ENCODE measurements at regions not wholly inside any gene's neighbourhood (a gene's known extent, or its start where the extent isn't known, plus 50 kb on each side); places are given as distances from the start of the nearest gene placed in this dataset.

DNA sequence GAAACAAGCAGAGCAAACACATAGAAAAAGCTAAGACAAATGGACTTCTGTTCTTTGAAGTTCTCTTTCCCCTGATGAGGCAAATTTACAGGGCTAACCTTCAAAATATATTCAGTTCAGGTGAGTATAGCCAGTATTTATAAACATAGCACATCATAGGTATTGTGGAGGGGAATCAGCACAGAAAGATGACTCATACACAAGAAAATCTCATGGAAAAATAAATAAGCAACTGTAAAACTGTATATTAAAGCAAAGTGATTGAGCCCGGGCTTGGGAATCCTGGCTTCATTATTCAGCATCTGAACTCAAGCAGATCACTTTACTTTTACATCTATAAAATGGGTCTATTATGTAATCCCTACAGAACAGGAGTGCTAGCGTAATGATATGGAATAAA is 173.5 kb upstream of the PAPPA start:
- Histone ChIP-seq H3K9ac (ENCODE audit: extremely low read depth, insufficient read length, low read length) (no peak overlapping the region), H2BK20ac (ENCODE audit: low read depth, low read length, poor library complexity, severe bottlenecking) (no peak overlapping the region), H2AFZ (ENCODE audit: low read length) (no peak overlapping the region), H3K23ac (ENCODE audit: insufficient read length, low read depth, low read length) (no peak overlapping the region), H3K27me3 (ENCODE audit: insufficient read depth, low read length) (no peaks in the 10 kb centered on the region), H3K4me2 (ENCODE audit: insufficient read depth, insufficient read length, low read length) (no peak overlapping the region), H4K8ac (replicated peaks; ENCODE audit: insufficient read length, low read depth, low read length) (no peak overlapping the region), H3T11ph (ENCODE audit: low read length) (no peak overlapping the region), H3K79me1 (ENCODE audit: insufficient read depth, low read depth, low read length, poor library complexity, severe bottlenecking) (no peaks in the 10 kb centered on the region), H2BK15ac (ENCODE audit: low read depth, low read length) (no peak overlapping the region), H3K27ac (ENCODE audit: insufficient read length, low read depth, low read length) (no peak overlapping the region), H3K56ac (ENCODE audit: insufficient read length, low read depth, low read length) (no peak overlapping the region), H3K14ac (ENCODE audit: insufficient read depth, low read length) (no peak overlapping the region), H3K79me2 (ENCODE audit: insufficient read depth, low read length) (no peaks in the 10 kb centered on the region), H4K20me1 (ENCODE audit: control insufficient read depth, insufficient read depth, insufficient read length) (no peaks in the 10 kb centered on the region), H2AK5ac (ENCODE audit: insufficient read length, low read length) (no peak overlapping the region), H3K23me2 (ENCODE audit: insufficient read length, low read depth, low read length, poor library complexity, severe bottlenecking) (no peaks in the 10 kb centered on the region), H3K4ac (ENCODE audit: low read depth, low read length) (no peak overlapping the region), H4K91ac (ENCODE audit: insufficient read length, low read depth, low read length) (no peak overlapping the region), H3K9me3 (ENCODE audit: control insufficient read depth, low read depth, low read length) (no peaks in the 10 kb centered on the region), H2BK5ac (ENCODE audit: insufficient read length, low read length) (no peak overlapping the region), H3K18ac (ENCODE audit: insufficient read length, low read depth, low read length) (no peak overlapping the region), H3K4me1 (ENCODE audit: insufficient read depth, low read length) (no peaks in the 10 kb centered on the region), H2BK12ac (ENCODE audit: insufficient read length, low read depth, low read length) (no peak overlapping the region), H2BK120ac (ENCODE audit: low read depth, low read length, poor library complexity, severe bottlenecking) (no peak overlapping the region), H4K5ac (ENCODE audit: insufficient read length, low read depth, low read length) (no peak overlapping the region)
- H3K27me3 Mint-ChIP-seq (ENCODE audit: low read depth) = no peaks in the 10 kb centered on the region
- H3K4me1 Mint-ChIP-seq = peaks cover 4 to 7% of the 10 kb centered on the region in 2 experiments
- no peaks in the 10 kb centered on the region for H3K36me3 Mint-ChIP-seq (ENCODE audit: insufficient read depth in 1 of 3, low read depth in 3 of 3)
- TF ChIP-seq, protein P1, sequence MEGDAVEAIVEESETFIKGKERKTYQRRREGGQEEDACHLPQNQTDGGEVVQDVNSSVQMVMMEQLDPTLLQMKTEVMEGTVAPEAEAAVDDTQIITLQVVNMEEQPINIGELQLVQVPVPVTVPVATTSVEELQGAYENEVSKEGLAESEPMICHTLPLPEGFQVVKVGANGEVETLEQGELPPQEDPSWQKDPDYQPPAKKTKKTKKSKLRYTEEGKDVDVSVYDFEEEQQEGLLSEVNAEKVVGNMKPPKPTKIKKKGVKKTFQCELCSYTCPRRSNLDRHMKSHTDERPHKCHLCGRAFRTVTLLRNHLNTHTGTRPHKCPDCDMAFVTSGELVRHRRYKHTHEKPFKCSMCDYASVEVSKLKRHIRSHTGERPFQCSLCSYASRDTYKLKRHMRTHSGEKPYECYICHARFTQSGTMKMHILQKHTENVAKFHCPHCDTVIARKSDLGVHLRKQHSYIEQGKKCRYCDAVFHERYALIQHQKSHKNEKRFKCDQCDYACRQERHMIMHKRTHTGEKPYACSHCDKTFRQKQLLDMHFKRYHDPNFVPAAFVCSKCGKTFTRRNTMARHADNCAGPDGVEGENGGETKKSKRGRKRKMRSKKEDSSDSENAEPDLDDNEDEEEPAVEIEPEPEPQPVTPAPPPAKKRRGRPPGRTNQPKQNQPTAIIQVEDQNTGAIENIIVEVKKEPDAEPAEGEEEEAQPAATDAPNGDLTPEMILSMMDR (conservative IDR thresholded peaks at IDR 0.05) = no peak
- no peaks in the 10 kb centered on the region for H3K9me3 Mint-ChIP-seq
- H3K4me3 Mint-ChIP-seq = no peak overlapping the region
- no CpG with 5 or more reads among the region's 2 CpGs for WGBS (ENCODE audit: extremely low coverage, insufficient read length, low lambda C conversion rate)
- no peak for DNase-seq
- no peak overlapping the region for H3K27ac Mint-ChIP-seq
